Mucosa of gallbladder (tissue), 1 donor: ENCODE measurements at regions not wholly inside any gene's neighbourhood (a gene's known extent, or its start where the extent isn't known, plus 50 kb on each side); places are given as distances from the start of the nearest gene placed in this dataset.
A peak's percentile ranks its signal among the peaks of the same experiment; 100 is the strongest.
"Not testable (repeated sequence)": the region's sequence is repeated elsewhere in the genome, so short reads cannot be mapped to it uniquely, and the experiment has no call there.

Source experiments
- DNase-seq: peaks from one replicate; pipeline ENCODE4 v3.0.0-alpha.2; 2020; ENCODE audit warnings: low spot score
- donor health status: DM: no; HTN: no; CAD: no.

GRCh38 chr12:103011974-103012763, 54.7 kb downstream of the ASCL1 start:
- no peak for DNase-seq

GRCh38 chr12:103012884-103013283, 55.4 kb downstream of the ASCL1 start:
- no peak for DNase-seq

- no peak for DNase-seq
Observed at GRCh38 chr12:103013741-103014300, 56.3 kb downstream of the ASCL1 start.

GRCh38 chr12:103016381-103016780, 58.9 kb downstream of the ASCL1 start:
- DNase-seq = no peak

GRCh38 chr12:103020839-103021238, 63.4 kb downstream of the ASCL1 start:
- no peak for DNase-seq

GRCh38 chr12:103021538-103022218, 64.2 kb downstream of the ASCL1 start:
- no peak for DNase-seq

- no peak for DNase-seq
Observed at GRCh38 chr12:103024650-103025049, 67.2 kb downstream of the ASCL1 start.

- DNase-seq = not testable (repeated sequence)
Observed at GRCh38 chr12:103026643-103027042, 69.2 kb downstream of the ASCL1 start.

- DNase-seq = no peak
Observed at GRCh38 chr12:103028881-103029639, 71.6 kb downstream of the ASCL1 start.

GRCh38 chr12:103036581-103037214, 79.2 kb downstream of the ASCL1 start:
- no peak for DNase-seq

GRCh38 chr12:103043531-103044486, 86.3 kb downstream of the ASCL1 start:
- DNase-seq = no peak

- DNase-seq = no peak
Observed at GRCh38 chr12:103046154-103046553, 88.7 kb downstream of the ASCL1 start.

- no peak for DNase-seq
Observed at GRCh38 chr12:103050273-103050672, 92.8 kb downstream of the ASCL1 start.

GRCh38 chr12:103053089-103053488, 95.6 kb downstream of the ASCL1 start:
- no peak for DNase-seq

GRCh38 chr12:103073630-103074029, 116.2 kb downstream of the ASCL1 start:
- DNase-seq = no peak

GRCh38 chr12:103075848-103076247, 118.4 kb downstream of the ASCL1 start:
- DNase-seq = no peak

- no peak for DNase-seq
Observed at GRCh38 chr12:103077108-103077773, 119.8 kb downstream of the ASCL1 start.

- DNase-seq = no peak
Observed at GRCh38 chr12:103085541-103085940, 128.1 kb downstream of the ASCL1 start.

- no peak for DNase-seq
Observed at GRCh38 chr12:103086471-103086870, 129.0 kb downstream of the ASCL1 start.

- DNase-seq = peak; percentile 61
Observed at GRCh38 chr12:103093499-103094106, 136.1 kb downstream of the ASCL1 start.
